ENCODE measurements at regions not wholly inside any gene's neighbourhood (a gene's known extent, or its start where the extent isn't known, plus 50 kb on each side); places are given as distances from the start of the nearest gene placed in this dataset.

DNA sequence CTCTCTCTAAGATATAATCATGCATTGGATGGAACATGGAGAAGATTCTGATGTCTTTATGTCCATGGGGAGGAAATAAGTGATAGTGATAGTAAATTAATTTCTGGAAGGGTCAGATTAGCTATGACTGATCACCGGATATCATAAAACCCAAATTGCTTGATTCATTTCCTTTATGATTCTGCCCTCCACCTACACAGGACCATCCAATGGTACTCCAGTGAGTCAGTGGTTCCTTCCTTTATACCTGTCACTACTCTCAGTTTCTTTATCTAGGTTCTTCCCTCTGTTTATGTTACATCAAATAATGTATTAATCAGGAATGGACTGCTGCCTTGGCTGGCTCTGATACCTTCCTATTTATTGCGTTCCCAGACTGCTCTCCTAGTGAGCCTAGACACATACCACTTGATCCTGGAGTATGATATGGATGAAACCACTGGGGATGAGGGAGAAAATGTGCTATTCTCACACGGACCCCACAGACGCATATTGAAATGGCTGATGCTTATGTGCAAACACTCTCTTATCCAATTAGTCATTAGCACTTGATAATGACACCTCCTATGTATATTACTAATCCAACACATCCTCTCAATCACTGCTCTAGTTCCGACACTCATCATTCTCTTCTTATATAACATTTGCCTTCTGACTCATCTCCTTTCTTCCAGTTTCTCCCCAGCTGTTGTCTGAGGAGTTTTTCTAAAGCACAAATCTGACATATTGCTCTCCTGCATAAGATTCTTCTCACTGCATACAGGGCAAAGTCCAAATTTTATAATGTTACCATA lies 315.6 kb downstream of the INSIG2 start:
- WGBS (ENCODE audit: low lambda C conversion rate), result 2% methylated on average over 5 of the region's 5 CpGs
- DNase-seq, result no peak

More for the DNA sequence above, 315.6 kb downstream of the INSIG2 start:
- Histone ChIP-seq H3K9me2 (no peaks in the 10 kb centered on the region), H3K4me3 (ENCODE audit: low read depth in 2 of 2, low read length in 1 of 2) (no peak overlapping the region), H3K79me2 (ENCODE audit: insufficient read depth) (no peaks in the 10 kb centered on the region), H2AFZ (ENCODE audit: low read depth) (no peak overlapping the region), H3K27me3 (ENCODE audit: insufficient read depth) (no peaks in the 10 kb centered on the region; the same call in 1 of the 2 replicates), H3K4me2 (no peak overlapping the region), H4K20me1 (ENCODE audit: insufficient read depth) (no peaks in the 10 kb centered on the region), H3K36me3 (replicated peaks in 1 of 2; ENCODE audit: control insufficient read depth in 1 of 2, insufficient read depth in 2 of 2, low read length in 1 of 2) (no peaks in the 10 kb centered on the region), H3K9ac (no peak overlapping the region), H3K27ac (ENCODE audit: low read depth in 2 of 2, low read length in 1 of 2) (no peak overlapping the region), H3K4me1 (ENCODE audit: control insufficient read depth in 1 of 2, insufficient read depth in 2 of 2, low read depth in 1 of 2, low read length in 1 of 2) (no peaks in the 10 kb centered on the region), H3F3A (replicated peaks; ENCODE audit: insufficient read depth) (no peaks in the 10 kb centered on the region), H3K9me3 (no peaks in the 10 kb centered on the region)
- CTCF ChIA-PET, result interaction anchor here (0.6 kb wide), 1 partner anchor 32 kb away, joined by 3 read pairs; no protein-coding TSS in a partner anchor
- TF ChIP-seq POLR2AphosphoS5 (IDR thresholded peaks at IDR 0.05; ENCODE audit: low read depth, low read length) (no peak), RXRA (IDR thresholded peaks at IDR 0.05; ENCODE audit: borderline replicate concordance, low read depth) (no peak), RAD21 (IDR thresholded peaks at IDR 0.05; ENCODE audit: low read length) (no peak), GATA2 (CRISPR knock-in tag; IDR thresholded peaks at IDR 0.05) (no peak), JUND (IDR thresholded peaks at IDR 0.05) (no peak), PBX3 (IDR thresholded peaks at IDR 0.05) (no peak), FOXJ3 (CRISPR knock-in tag; IDR thresholded peaks at IDR 0.05) (no peak), MAX (IDR thresholded peaks at IDR 0.05; ENCODE audit: low read depth) (no peak), TEAD4 (IDR thresholded peaks at IDR 0.05; ENCODE audit: borderline replicate concordance, insufficient read depth) (no peak), MXI1 (IDR thresholded peaks at IDR 0.05; ENCODE audit: low read depth, low read length) (no peak), RCOR1 (IDR thresholded peaks at IDR 0.05; ENCODE audit: low read length) (no peak), CHD2 (IDR thresholded peaks at IDR 0.05; ENCODE audit: low read length, partially characterized antibody) (no peak), FOSL2 (IDR thresholded peaks at IDR 0.05; ENCODE audit: borderline replicate concordance, low read depth) (no peak), NFIC (IDR thresholded peaks at IDR 0.05; ENCODE audit: borderline replicate concordance) (no peak), YY1 (IDR thresholded peaks at IDR 0.05; ENCODE audit: low read depth) (no peak)
- TF ChIP-seq, protein P1, sequence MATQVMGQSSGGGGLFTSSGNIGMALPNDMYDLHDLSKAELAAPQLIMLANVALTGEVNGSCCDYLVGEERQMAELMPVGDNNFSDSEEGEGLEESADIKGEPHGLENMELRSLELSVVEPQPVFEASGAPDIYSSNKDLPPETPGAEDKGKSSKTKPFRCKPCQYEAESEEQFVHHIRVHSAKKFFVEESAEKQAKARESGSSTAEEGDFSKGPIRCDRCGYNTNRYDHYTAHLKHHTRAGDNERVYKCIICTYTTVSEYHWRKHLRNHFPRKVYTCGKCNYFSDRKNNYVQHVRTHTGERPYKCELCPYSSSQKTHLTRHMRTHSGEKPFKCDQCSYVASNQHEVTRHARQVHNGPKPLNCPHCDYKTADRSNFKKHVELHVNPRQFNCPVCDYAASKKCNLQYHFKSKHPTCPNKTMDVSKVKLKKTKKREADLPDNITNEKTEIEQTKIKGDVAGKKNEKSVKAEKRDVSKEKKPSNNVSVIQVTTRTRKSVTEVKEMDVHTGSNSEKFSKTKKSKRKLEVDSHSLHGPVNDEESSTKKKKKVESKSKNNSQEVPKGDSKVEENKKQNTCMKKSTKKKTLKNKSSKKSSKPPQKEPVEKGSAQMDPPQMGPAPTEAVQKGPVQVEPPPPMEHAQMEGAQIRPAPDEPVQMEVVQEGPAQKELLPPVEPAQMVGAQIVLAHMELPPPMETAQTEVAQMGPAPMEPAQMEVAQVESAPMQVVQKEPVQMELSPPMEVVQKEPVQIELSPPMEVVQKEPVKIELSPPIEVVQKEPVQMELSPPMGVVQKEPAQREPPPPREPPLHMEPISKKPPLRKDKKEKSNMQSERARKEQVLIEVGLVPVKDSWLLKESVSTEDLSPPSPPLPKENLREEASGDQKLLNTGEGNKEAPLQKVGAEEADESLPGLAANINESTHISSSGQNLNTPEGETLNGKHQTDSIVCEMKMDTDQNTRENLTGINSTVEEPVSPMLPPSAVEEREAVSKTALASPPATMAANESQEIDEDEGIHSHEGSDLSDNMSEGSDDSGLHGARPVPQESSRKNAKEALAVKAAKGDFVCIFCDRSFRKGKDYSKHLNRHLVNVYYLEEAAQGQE (IDR thresholded peaks at IDR 0.05; ENCODE audit: low read depth, low read length), result no peak
- TF ChIP-seq, protein P2, sequence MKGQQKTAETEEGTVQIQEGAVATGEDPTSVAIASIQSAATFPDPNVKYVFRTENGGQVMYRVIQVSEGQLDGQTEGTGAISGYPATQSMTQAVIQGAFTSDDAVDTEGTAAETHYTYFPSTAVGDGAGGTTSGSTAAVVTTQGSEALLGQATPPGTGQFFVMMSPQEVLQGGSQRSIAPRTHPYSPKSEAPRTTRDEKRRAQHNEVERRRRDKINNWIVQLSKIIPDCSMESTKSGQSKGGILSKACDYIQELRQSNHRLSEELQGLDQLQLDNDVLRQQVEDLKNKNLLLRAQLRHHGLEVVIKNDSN (IDR thresholded peaks at IDR 0.05; ENCODE audit: borderline replicate concordance, low read depth), result no peak
- POLR2A ChIA-PET, result no interaction called here
